Endothelial cell of umbilical vein (primary cell): ENCODE measurements at regions not wholly inside any gene's neighbourhood (a gene's known extent, or its start where the extent isn't known, plus 50 kb on each side); places are given as distances from the start of the nearest gene placed in this dataset.

Source experiments
- BruUV-seq: library from RNA; stranded (reverse); fragments of 400-500 nt; replicated peaks from 2 replicates; lab custom pipeline; 2021; lab: Mats Ljungman, UMichigan
- CTCF ChIA-PET: fragments of 300-600, 350-600 bp; sonication (Branson Sonifier 250); formaldehyde crosslinking; loops from one replicate; lab custom pipeline; 2021; ENCODE audit warnings: antibody characterized with exemption, inconsistent platforms; lab: Charles Lee
- POLR2A ChIA-PET: fragments of 300-600, 350-600 bp; sonication (Branson Sonifier 250); formaldehyde crosslinking; loops from one replicate; lab custom pipeline; 2021; ENCODE audit warnings: antibody characterized with exemption, inconsistent platforms; lab: Charles Lee
- DNase-seq: peaks from one replicate; pipeline ENCODE4 v3.0.0-alpha.2; 2011; ENCODE audit warnings: low read depth, low spot score
- FAIRE-seq: peaks from 2 replicates; lab custom pipeline; 2011; peaks lifted over from hg19 to GRCh38; lab: Jason Lieb, UNC
- H2AFZ ChIP-seq: 2 replicates; pipeline ENCODE4 v1.6.0; 2012; ENCODE audit warnings: low read depth, low read length, control low read depth, inconsistent platforms
- H3K27ac ChIP-seq: 2 replicates; pipeline ENCODE4 v1.5.1; 2011; ENCODE audit warnings: low read depth, mild to moderate bottlenecking, control low read depth, low read length, moderate library complexity; ENCODE audit not compliant: insufficient read depth
- H3K27me3 ChIP-seq, 2 experiments: 2 replicates each; pipeline versions ENCODE4 v1.6.0 to v1.6.1; 2011; ENCODE audit warnings: low read length in 2 of 2, mixed read lengths in 1 of 2; ENCODE audit not compliant: control insufficient read depth in 2 of 2, insufficient read depth in 2 of 2
- H3K36me3 ChIP-seq, 2 experiments: 2 replicates in 1 of 2; 3 replicates in 1 of 2; pipeline ENCODE4 v1.5.1; 2011; ENCODE audit warnings: low read length in 2 of 2, mild to moderate bottlenecking in 1 of 2, moderate library complexity in 1 of 2; ENCODE audit not compliant: control insufficient read depth in 2 of 2, insufficient read depth in 2 of 2; ENCODE audit errors: extremely low read depth in 1 of 2
- H3K4me1 ChIP-seq: 3 replicates; pipeline ENCODE4 v1.5.1; 2011; ENCODE audit warnings: mild to moderate bottlenecking, low read length; ENCODE audit not compliant: control insufficient read depth, insufficient read depth; ENCODE audit errors: extremely low read depth
- H3K4me2 ChIP-seq: 2 replicates; pipeline ENCODE4 v1.6.1; 2011; ENCODE audit warnings: low read length, control low read depth, mixed read lengths; ENCODE audit not compliant: insufficient read depth
- H3K4me3 ChIP-seq, 3 experiments: fragments of 200-600 bp in 1 of 3; sonication (generic), shearing (Covaris generic) in 1 of 3; replicated peaks in 1 of 3; 2 replicates each; pipeline ENCODE4 v1.5.1; 2011 to 2016; ENCODE audit warnings: control low read depth in 3 of 3, low read length in 3 of 3, mild to moderate bottlenecking in 2 of 3, inconsistent platforms in 1 of 3, low read depth in 1 of 3, moderate library complexity in 1 of 3; ENCODE audit not compliant: insufficient read depth in 1 of 3
- H3K79me2 ChIP-seq: 2 replicates; pipeline ENCODE4 v1.6.0; 2012; ENCODE audit warnings: low read length, inconsistent platforms; ENCODE audit not compliant: control insufficient read depth, insufficient read depth
- H3K9ac ChIP-seq: replicated peaks from 2 replicates; pipeline ENCODE3; 2011; ENCODE audit warnings: low read length, control low read depth; ENCODE audit not compliant: insufficient read depth; ENCODE audit errors: extremely low read depth
- H3K9me1 ChIP-seq: replicated peaks from 3 replicates; pipeline ENCODE4 v1.6.0; 2011; ENCODE audit warnings: mild to moderate bottlenecking, low read length; ENCODE audit not compliant: control insufficient read depth, insufficient read depth; ENCODE audit errors: extremely low read depth
- H3K9me3 ChIP-seq: replicated peaks from 2 replicates; pipeline ENCODE4 v1.5.1; 2012; ENCODE audit warnings: low read length, inconsistent platforms; ENCODE audit not compliant: control insufficient read depth, insufficient read depth
- H4K20me1 ChIP-seq: replicated peaks from 2 replicates; pipeline ENCODE3; 2011; ENCODE audit warnings: mild to moderate bottlenecking, low read length; ENCODE audit not compliant: control insufficient read depth, insufficient read depth; ENCODE audit errors: extremely low read depth
- FOS ChIP-seq: IDR thresholded peaks from 2 replicates; pipeline ENCODE4 v1.6.1; 2011; ENCODE audit warnings: mild to moderate bottlenecking, low read length, moderate library complexity, borderline replicate concordance; ENCODE audit not compliant: insufficient read depth
- GATA2 ChIP-seq: IDR thresholded peaks from 2 replicates; pipeline ENCODE4 v1.7.0; 2011; ENCODE audit warnings: low read depth, mild to moderate bottlenecking, moderate library complexity, mixed read lengths, low read length; ENCODE audit not compliant: insufficient read length, insufficient read depth
- JUN ChIP-seq: IDR thresholded peaks from 2 replicates; pipeline ENCODE4 v1.6.1; 2011; ENCODE audit warnings: borderline replicate concordance, low read depth; ENCODE audit not compliant: insufficient read length, insufficient read depth
- MAX ChIP-seq: IDR thresholded peaks from 2 replicates; pipeline ENCODE4 v1.6.1; 2011; ENCODE audit not compliant: insufficient read depth, insufficient read length
- MYC ChIP-seq: IDR thresholded peaks from one replicate; pipeline ENCODE4 v1.6.1; 2011; ENCODE audit warnings: mild to moderate bottlenecking, low read depth, low read length
- POLR2A ChIP-seq: IDR thresholded peaks from 2 replicates; pipeline ENCODE4 v1.6.1; 2012; ENCODE audit warnings: low read depth, mild to moderate bottlenecking, control low read depth, low read length
- POLR2AphosphoS5 ChIP-seq: IDR thresholded peaks from 2 replicates; pipeline ENCODE4 v1.6.1; 2012; ENCODE audit warnings: low read depth, mild to moderate bottlenecking, control low read depth, low read length, moderate library complexity; ENCODE audit not compliant: insufficient read depth
- dilution Hi-C: fragments of 300-500 bp; cut with MboI; formaldehyde crosslinking; loops from one replicate; pipeline ENCODE4 v1.15.0; 2019; ENCODE audit warnings: low sequenced_read_pairs; ENCODE audit not compliant: extremely low pct_ligation_motif_present
- intact Hi-C: fragments of 100-400 bp; cut with micrococcal nuclease; formaldehyde crosslinking; loops from one replicate; pipeline ENCODE4 v1.10.0; 2022

GRCh38 chr16:35193956-35194355 is 1734.5 kb downstream of the TP53TG3F start:
- Histone ChIP-seq H3K4me2 (no peak overlapping the region), H3K79me2 (no peaks in the 10 kb centered on the region), H3K9me3 (peaks cover 5% of the 10 kb centered on the region), H3K4me3 (no peak overlapping the region), H3K36me3 (no peaks in the 10 kb centered on the region), H4K20me1 (no peaks in the 10 kb centered on the region), H3K27ac (no peak overlapping the region), H3K4me1 (no peaks in the 10 kb centered on the region), H3K9me1 (no peaks in the 10 kb centered on the region), H3K9ac (no peak overlapping the region), H3K27me3 (no peaks in the 10 kb centered on the region), H2AFZ (no peak overlapping the region)
- FAIRE-seq = no peak
- CTCF ChIA-PET = no interaction called here
- BruUV-seq = no TSS peak
- intact Hi-C loops (no loop called here), dilution Hi-C loops (no loop called here)
- POLR2A ChIA-PET = no interaction called here
- no peak for TF ChIP-seq MYC
- TF ChIP-seq GATA2 = no peak
- TF ChIP-seq POLR2A = no peak
- TF ChIP-seq FOS = no peak
- DNase-seq = no peak

- Histone ChIP-seq H3K4me1 (no peaks in the 10 kb centered on the region), H3K27ac (no peak overlapping the region), H3K79me2 (no peaks in the 10 kb centered on the region), H3K9me1 (no peaks in the 10 kb centered on the region), H2AFZ (no peak overlapping the region), H3K4me2 (no peak overlapping the region), H3K27me3 (no peaks in the 10 kb centered on the region), H3K9me3 (peaks cover 5% of the 10 kb centered on the region), H3K4me3 (no peak overlapping the region), H3K9ac (no peak overlapping the region), H3K36me3 (no peaks in the 10 kb centered on the region), H4K20me1 (no peaks in the 10 kb centered on the region)
- no peak for FAIRE-seq
- no peak for DNase-seq
- BruUV-seq = no TSS peak
- POLR2A ChIA-PET = no interaction called here
- TF ChIP-seq MAX = no peak
- TF ChIP-seq MYC = no peak
- TF ChIP-seq JUN = no peak
- no peak for TF ChIP-seq POLR2AphosphoS5
- intact Hi-C loops = no loop called here
- CTCF ChIA-PET = no interaction called here
- dilution Hi-C loops = no loop called here
Measured at GRCh38 chr16:35194681-35195080, 1735.3 kb downstream of the TP53TG3F start.
